HG03135 (cell line): ENCODE measurements at regions not wholly inside any gene's neighbourhood (a gene's known extent, or its start where the extent isn't known, plus 50 kb on each side); places are given as distances from the start of the nearest gene placed in this dataset.

Experiments
- ATAC-seq: cut with Tn5 transposase; IDR thresholded peaks from one replicate; pipeline ENCODE4 v1.9.1; 2021; ENCODE audit warnings: mild to moderate bottlenecking, moderate library complexity; ENCODE audit not compliant: unreplicated experiment

DNA sequence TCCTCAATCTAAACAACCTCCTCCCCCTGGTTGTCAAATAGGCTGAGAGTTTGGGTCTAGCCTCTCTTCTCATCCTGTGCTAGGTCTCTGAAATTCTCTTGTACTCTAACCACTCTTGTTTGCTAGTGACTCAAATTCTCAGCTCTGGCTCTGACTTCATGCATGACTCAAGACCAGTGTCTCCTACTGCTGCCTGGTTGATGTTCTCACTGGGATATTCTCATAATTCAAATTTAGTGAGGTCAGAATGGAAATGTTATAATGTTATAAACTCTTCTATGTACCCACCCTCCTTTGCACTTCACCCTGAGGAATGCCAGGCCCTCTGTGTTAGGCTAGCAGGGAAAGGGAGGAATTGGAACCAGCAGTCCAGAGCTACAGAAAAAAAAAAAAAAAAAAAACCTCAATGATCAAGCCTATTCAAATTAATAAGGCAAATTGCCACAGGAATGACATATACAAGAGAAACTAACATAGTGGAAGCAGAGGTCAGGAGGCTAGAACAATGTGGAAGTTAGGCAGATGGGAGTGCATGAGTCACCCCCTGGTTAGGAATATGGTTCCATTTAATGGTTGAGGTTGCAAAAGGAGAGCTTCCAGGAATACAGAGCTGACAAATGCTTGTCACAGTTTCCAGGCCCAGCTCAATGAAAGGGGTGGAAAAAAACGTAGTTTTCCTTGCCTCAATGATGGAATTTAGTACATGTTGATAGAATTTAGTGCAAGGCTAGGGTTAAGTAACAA, 459.5 kb downstream of the RMST start:
- ATAC-seq, result no peak

DNA sequence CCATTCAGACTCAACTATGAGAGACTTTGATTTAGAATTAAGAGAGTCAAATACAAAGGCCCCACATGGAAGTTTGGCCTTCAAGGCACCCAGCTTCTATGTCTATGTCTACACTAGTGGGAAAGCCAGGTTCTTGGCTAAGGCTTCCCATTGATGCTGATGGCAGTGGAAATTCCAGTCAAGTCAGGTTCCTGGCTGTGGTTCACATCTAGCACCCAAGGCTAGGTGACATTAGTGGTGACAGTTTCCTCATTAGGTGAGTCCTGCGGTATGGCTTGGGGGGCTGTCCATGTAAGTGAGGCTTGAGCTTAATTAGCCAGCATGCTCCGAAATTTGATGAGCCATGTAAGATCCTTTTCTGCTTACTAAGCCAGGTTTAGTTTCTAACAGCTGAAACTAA, 460.9 kb downstream of the RMST start:
- ATAC-seq, result no peak

DNA sequence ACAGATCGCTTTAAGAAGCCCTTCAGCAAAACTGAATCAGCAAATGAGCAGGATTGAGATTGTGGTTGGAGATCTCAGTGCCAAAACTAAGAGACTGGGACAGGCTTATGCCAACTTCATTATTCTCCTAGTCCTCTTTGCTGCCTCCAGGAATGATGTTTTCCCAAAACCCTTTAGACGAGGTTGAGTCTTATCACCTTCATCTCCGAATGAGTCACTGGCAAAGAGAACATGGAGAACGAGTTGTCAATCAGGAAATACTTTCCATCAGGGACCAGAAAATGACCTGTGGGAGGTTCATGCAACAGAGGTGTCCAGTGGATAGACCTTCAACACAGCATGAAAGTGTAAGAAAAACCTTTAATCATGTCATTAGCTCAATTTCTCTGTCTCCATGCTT, 461.5 kb downstream of the RMST start:
- ATAC-seq, result no peak

DNA sequence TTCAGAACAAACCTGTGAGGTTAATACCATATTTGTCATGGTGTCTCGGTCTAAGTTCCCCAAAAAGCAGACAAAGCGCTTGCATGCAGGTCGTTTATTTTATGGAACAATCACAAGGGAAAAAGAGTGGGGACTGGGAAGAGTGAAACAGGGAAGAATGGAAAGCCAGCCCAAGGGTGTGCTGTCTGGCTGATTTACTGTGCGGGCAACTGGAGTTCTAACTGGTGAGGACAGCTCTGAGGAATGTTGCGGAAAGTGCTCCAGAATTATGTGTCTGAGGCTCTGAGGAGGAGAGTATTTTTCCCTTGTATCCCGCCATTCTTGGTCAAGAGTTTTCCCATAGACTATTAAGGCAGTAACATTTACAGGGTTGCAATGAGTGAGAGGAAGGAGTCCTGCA, 465.4 kb downstream of the RMST start:
- ATAC-seq, result no peak

DNA sequence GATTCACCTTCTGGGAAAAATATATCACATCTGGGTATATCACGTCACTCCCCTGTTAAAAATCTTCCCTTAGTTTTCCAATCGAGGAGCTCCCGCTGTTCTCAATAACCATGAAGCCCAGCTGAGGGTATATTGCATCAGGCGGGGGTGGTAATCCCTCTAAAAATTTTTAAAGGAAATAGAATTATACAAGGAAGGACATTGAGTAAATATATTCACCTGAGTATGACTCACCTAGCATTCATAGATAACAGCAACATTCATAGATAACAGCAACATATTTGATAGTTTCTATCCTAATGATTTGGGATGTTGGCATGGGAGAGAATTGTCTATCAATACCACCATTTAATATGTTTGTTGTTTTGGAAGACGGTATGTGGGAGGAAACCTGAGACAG, 473.6 kb downstream of the RMST start:
- ATAC-seq, result no peak

DNA sequence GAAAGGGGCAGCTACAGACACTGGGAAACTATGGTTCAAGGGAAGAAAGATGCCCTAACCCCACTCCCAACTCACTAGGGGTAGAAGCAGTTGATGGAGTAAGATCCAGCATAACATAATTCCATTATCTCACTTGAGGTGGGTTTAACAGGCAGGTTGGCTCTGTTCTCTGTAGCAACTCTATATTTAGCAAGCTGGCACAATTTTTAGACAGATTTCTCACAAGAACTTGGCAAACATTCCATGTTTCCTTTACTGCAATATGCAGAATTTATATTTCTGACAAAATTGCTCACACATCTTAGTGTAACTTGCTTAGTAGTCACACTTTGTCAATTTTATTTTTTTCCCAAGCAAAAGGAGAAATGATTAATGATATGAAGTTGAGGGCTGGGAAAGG, 475.4 kb downstream of the RMST start:
- ATAC-seq, result no peak

DNA sequence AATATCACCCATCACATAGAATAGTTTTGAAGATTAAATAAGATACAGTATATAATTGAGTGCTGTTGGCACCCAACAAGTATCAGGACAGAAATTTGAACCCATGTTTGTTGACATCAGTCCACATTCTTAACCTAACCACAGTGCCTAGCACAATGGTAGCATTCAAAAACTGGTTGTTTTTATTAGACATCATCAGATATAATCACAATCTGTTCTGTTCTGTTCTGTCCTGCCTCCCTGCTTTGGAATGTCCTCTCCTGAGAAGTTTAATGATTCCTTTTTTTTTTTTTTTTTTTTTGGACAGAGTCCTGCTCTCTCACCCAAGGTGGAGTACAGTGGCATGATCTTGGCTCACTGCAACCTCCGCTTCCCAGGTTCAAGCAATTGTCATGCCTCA, 476.6 kb downstream of the RMST start:
- ATAC-seq, result no peak

DNA sequence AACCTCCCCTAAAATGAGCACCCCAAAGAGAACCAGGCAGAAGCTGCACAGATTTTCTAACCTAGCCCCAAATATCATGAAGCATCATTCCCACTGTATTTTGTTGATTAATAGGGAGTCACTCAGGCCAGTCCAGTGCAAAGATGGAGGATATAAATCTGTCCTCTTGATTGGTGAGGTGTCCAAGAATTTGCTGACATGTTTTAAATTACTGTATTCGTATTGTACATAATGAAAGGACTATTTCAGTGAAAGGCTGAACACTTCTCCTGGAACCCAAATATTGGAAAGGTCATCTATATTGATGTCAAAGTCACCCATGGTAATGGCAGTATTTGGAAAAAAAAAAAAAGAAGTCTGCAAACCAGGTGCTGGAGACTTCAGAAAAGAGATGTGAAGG, 477.5 kb downstream of the RMST start:
- ATAC-seq, result no peak

DNA sequence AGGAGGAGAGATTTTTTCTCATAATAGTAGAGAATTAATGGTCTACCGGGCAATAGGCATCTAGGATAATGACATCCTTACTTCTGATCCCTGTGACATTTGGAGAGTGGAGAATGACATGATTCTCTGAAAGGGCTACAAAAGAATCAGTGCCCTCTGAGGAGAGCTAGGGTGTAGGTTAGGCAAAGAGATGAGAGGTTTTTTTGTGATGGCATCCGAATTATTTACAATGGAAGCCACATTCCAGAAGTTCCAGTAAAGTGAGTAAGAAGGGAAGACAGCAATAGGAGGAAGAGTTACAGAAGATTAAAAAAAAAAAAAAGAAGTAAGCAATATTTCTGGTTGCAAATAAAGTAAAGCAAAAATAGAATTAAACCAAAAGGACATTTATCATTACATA, 478.0 kb downstream of the RMST start:
- ATAC-seq, result no peak

DNA sequence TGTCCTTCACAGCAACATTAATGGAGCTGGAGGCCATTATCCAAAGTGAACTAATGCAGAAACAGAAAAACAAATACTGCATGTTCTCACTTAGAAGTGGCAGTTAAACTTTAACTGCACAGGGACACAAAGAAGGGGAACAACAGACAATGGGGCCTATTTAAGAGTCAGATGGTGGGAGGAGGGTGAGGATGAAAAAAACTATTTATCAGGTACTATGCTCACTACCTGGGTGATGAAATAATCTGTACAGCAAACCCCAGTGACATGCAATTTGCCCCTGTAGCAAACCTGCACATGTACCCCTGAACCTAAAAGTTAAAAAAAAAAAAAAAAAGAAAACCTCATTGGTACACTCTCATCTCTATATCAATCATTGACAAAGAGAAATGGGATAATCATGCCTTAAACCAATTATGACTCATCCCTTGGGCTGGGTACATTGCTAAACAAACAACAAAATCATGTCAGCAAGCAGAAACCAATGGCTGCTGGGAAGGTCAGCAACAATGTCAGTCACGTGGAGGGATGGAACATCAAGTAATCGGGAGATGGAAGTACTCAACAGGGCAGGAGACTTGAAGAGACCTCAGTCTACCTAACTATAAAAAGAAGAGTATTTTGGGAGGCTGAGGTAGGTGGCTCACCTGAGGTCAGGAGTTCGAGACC, 479.2 kb downstream of the RMST start:
- ATAC-seq, result no peak

DNA sequence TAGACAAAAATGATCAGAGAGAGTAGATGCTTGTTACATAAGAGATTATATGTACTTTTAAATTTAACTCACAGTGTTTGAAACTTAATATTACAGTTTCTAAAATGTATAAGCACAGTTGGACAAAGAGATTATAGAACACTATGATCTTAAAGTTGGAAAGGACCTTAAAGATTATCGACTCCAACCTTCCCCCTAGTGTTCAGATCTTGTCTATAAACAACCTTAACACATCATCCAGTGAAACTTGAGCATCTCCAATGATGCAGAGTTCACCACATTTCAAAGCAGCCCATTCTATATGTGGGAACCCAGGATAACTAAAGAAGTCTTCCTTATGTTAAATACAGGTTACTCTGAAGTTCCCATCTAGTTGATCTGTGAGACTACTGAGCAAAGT, 480.8 kb downstream of the RMST start:
- ATAC-seq, result no peak

DNA sequence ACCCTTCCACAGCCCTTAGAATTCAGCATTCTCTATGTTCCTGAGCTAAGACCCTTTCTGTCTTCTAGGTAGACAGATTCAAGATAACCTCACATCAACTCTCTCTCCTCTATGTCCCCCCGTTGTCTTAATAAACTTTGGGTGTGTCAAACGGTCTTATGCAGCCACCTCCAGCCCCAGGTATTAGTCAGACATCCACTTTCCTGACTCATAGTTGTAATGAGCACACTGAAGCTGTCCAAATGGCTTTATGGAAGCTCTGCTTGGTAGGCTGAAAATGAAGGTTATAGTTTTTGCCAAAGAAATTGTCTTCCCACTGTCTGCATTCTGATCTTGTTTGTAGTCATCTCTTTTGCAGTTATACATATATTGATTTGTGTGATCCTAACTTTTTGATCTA, 482.0 kb downstream of the RMST start:
- ATAC-seq, result no peak

DNA sequence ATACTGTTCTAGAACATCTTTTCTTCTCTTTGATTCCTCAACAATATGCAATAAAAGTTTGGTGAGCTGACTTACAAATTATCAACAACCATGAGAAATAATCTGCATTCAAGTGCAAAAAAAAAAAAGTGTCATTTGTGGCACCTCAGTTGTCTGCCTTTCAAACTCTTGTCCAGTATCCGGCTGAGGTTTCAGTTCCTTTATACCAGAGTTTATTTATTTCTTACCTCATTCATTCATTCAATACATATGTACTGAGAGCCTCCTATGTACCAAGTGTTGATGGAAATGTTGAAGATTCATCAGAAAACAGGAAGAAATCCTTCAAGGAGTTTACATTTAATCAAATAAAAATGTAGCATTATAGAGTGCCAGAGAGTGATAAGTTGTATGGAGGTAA, 484.1 kb downstream of the RMST start:
- no peak for ATAC-seq

DNA sequence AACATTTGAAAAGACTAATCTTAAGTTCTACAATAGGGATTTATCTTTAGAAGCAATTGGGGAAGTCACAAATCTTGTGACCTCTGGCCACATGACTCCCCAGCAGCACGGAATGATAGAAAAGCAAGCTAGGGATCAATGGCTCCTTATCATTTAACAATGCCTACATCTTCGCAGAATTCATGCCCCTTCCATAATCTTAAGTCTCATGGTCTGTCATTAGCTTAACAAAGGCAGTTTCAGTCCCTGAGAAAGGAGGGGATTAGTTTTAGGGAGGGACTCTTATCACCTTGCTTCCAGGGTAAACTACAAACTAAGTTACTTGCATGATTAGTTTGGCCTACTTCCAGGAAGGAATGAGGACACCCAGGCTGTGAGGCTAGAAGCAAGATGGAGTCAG, 486.0 kb downstream of the RMST start:
- ATAC-seq, result no peak

DNA sequence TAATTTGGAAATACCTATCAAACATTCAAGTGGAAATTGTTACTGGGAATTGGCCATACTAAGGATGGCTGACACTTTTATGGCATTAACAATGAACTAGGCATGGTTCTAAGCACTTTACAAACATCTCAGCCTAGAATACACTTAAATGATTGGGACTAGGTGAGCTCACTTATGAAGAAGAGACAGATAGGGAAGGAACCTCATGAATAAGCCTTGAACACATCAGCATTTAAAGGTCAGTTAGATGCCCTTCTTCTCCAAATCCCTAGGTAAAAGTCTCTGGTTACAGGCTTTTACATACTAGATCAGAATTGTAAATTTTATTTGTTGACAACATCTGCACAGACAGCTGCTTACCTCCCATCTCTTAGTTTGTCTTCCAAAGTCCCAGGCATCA, 488.6 kb downstream of the RMST start:
- ATAC-seq, result no peak

DNA sequence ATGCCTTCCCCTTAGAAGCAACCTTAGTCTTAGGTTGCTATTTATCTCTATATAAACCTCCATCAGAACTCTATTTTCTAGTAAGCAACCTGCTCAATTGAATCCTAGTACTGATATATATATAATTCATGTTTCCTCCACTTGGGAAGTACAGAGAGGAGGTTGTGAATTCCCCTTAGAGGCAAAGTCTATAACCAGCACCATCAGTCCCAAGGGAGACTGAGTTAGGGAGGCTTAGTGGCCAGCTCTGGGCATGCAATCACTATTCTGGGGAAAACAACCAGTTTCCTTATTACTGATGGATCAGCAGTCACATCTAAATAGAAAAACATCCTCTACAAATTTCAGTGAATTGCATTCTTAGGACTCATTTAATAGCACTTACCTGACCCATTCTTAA, 489.1 kb downstream of the RMST start:
- ATAC-seq, result no peak

DNA sequence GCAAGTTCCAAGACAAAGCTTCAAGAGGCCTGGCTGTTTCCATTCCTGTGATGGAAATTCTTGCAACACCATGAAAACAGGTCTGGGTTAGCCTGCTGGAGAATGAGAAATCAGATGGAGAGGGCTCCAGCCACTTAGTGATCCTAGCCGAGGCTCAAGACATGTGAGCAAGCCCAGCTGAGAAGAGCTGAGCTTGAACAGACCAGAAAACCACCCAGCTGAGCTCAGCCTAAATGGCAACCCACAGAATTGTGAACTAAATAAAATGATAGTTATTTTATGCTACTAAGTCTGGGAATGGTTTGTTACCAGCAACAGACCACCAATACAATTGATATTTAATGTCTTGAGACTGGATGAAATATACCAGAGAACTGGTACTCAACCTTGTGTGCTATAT, 494.5 kb downstream of the RMST start:
- no peak for ATAC-seq

DNA sequence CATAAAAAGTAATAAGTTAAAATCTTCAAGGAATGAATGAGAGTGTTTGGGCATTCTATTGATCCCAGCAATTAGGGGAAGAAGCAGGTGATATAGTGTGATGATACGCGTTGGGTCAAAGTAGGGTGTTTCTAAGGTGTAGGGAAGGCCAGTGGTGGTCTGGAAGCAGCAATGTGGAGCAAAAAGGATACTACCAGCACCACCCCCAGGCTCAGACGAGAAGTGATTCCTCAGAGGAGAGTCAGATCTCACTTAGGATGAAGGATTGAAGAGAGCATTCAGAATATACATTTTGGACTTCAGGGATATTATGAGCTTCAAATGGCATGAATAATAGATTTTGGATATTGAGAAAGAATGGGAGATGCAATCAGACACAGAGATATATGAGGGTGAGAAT, 497.6 kb downstream of the RMST start:
- no peak for ATAC-seq

DNA sequence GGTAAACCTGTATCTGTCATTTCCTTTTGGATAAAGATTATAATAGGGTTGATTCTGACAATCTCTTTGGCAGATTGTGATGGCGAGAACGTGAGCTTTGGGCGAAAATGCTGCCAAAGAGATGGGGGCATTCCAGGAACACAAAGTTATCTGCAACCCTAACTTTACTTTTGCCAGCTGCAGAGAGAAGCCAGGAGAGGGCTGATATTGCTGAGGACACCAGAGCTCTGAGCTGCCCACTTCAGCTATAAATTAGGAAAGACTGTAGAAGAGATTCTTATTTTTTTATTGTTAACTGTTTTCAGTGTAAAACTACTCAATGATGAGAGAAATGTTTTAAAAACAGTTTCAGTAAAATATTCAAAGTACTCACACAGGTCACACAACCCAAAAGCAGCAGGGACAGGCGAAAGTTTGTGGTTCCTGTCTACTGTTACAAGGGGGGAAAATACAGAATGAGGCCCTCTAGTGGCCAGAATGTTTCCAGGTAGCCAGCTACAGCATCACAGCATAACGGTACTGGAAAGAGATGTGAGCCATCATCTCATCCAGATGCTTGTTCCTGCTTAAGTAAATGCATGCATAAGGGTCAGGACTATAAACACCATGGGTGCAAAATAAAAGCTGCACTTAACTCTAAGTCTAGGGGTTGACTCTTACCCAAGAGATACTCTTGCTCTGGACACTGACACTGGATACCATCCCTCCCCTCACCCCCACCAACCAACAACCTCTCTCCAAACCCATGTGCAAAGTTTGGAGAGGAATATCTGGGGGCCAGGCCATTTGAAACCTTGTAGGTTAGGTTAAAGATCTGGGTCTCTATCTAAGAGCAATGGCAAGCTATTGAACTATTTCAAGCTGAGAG, 498.4 kb downstream of the RMST start:
- ATAC-seq, result peak; percentile 61

DNA sequence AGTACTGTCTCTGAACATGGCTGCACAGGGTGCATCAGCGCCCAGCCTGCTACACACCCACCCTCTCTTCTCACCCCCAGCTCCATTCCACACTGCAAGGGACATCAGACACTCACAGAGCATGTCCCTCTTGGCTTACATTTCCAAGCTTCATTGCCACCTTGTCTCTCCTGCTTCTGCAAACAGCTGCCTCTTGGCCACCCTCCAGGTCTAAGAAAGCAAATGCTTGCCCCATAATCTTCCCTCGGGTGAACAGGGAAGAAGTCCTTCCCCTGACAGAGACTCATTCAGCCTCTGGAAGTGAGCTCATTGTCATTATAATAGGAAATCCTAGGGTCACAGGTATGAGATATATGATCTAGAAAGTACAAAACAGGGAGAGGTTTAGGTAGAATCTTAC, 505.2 kb downstream of the RMST start:
- no peak for ATAC-seq

DNA sequence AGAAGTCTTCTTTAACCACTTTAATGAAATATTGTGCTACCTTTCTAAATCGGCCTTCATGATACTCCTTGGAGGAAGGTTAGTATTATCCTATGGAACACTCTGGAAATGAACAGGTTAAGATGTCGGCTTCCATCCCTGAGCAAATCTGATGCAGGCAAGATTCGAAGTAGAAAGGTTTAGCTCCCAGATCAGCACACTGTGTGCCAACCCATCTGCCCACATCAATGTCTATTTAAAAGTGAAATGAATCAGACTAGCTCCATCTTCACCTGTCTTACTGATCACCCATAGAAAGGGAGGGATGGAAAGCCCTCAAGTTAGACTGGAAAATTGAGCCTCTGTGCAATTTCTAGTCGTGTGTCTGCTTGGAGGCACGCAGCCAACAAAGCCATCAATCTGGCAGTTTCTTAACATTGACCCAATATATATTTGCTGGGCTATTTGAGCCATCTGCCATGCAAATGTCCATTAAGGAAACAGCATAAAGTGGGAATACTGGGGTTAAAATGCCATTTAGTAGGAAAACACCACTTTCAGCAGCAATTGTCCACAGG, 506.1 kb downstream of the RMST start:
- no peak for ATAC-seq
